ENCODE measurements at regions not wholly inside any gene's neighbourhood (a gene's known extent, or its start where the extent isn't known, plus 50 kb on each side); places are given as distances from the start of the nearest gene placed in this dataset.

DNA sequence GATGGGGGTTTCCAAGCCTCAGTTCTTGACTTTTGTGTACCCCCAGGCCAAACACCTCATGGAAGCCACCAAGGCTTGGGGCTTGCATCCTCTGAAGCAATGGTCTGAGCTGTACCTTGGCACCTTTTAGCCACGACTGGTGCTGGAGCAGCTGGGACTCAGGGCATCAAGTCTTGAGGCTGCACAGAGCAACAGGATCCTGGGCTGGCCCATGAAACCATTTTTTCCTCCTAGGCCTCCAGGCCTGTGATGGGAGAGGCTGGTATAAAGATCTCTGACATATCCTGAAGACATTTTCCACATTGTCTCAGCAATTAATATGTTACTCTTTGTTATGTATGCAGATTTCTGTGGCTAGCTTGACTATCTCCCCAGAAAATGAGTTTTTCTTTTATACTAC is 269.1 kb upstream of the TBX18 start:
- intact Hi-C loops (cut with DNase I, micrococcal nuclease): no loop called here
- Histone ChIP-seq H3K27ac (ENCODE audit: low read depth in 1 of 2, low read length in 2 of 2) (no peak overlapping the region), H3K4me3 (ENCODE audit: low read length) (no peak overlapping the region), H3K9me3 (ENCODE audit: control insufficient read depth in 1 of 2, insufficient read depth in 1 of 2, low read length in 2 of 2) (peaks cover 11 to 22% of the 10 kb centered on the region in 2 experiments), H3K36me3 (ENCODE audit: insufficient read depth, low read length) (no peaks in the 10 kb centered on the region), H3K4me1 (ENCODE audit: insufficient read depth, low read length) (no peaks in the 10 kb centered on the region), H3K27me3 (ENCODE audit: control insufficient read depth in 1 of 2, insufficient read depth in 2 of 2, low read length in 2 of 2) (no peaks in the 10 kb centered on the region)
- H3K4me3 Mint-ChIP-seq: no peak overlapping the region
- no peaks in the 10 kb centered on the region for H3K27me3 Mint-ChIP-seq
- H3K4me1 Mint-ChIP-seq (ENCODE audit: low read depth): no peaks in the 10 kb centered on the region
- ChIA-PET CTCF (no interaction called here), POLR2A (no interaction called here)
- no peaks in the 10 kb centered on the region for H3K36me3 Mint-ChIP-seq (ENCODE audit: low read depth)
- ATAC-seq (ENCODE audit: poor library complexity) (no peak), DNase-seq (no peak)
- H3K27ac Mint-ChIP-seq: no peak overlapping the region
- H3K9me3 Mint-ChIP-seq: peaks cover 11% of the 10 kb centered on the region
- TF ChIP-seq, protein P1, sequence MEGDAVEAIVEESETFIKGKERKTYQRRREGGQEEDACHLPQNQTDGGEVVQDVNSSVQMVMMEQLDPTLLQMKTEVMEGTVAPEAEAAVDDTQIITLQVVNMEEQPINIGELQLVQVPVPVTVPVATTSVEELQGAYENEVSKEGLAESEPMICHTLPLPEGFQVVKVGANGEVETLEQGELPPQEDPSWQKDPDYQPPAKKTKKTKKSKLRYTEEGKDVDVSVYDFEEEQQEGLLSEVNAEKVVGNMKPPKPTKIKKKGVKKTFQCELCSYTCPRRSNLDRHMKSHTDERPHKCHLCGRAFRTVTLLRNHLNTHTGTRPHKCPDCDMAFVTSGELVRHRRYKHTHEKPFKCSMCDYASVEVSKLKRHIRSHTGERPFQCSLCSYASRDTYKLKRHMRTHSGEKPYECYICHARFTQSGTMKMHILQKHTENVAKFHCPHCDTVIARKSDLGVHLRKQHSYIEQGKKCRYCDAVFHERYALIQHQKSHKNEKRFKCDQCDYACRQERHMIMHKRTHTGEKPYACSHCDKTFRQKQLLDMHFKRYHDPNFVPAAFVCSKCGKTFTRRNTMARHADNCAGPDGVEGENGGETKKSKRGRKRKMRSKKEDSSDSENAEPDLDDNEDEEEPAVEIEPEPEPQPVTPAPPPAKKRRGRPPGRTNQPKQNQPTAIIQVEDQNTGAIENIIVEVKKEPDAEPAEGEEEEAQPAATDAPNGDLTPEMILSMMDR (IDR thresholded peaks at IDR 0.05): no peak

DNA sequence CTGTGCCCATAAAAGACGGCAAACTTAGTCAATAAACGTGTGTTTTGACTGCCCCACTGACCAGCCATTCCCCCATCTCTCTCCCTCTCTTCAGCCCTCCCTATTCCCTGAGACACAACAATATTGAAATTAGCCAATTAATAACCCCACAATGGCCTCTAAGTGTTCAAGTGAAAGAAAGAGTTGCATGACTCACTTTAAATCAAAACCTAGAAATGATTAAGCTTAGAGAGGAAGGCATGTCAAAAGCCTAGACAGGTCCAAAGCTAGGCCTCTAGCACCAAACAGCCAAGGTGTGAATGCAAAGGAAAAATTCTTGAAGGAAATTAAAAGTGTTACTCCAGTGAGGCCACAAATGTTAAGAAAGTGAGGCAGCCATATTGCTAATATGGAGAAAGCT is 261.6 kb upstream of the TBX18 start:
- H3K27me3 ChIP-seq (ENCODE audit: control insufficient read depth in 1 of 2, insufficient read depth in 2 of 2, low read length in 2 of 2): no peaks in the 10 kb centered on the region
- Mint-ChIP-seq H3K9me3 (no peaks in the 10 kb centered on the region), H3K27ac (no peak overlapping the region), H3K4me3 (no peak overlapping the region), H3K36me3 (ENCODE audit: low read depth) (no peaks in the 10 kb centered on the region), H3K27me3 (no peaks in the 10 kb centered on the region), H3K4me1 (ENCODE audit: low read depth) (no peaks in the 10 kb centered on the region)
- POLR2A ChIA-PET: no interaction called here
- CTCF ChIA-PET: no interaction called here
- intact Hi-C loops (cut with DNase I, micrococcal nuclease): no loop called here
- no peak overlapping the region for H3K27ac ChIP-seq (ENCODE audit: low read depth in 1 of 2, low read length in 2 of 2)
- H3K4me1 ChIP-seq (ENCODE audit: insufficient read depth, low read length): no peaks in the 10 kb centered on the region
- ATAC-seq (ENCODE audit: poor library complexity) (no peak), DNase-seq (no peak)
- H3K36me3 ChIP-seq (ENCODE audit: insufficient read depth, low read length): no peaks in the 10 kb centered on the region
- TF ChIP-seq, protein P1 (IDR thresholded peaks at IDR 0.05): no peak
- H3K4me3 ChIP-seq (ENCODE audit: low read length): no peak overlapping the region
- peaks cover 0 to 6% of the 10 kb centered on the region in 2 experiments for H3K9me3 ChIP-seq (ENCODE audit: control insufficient read depth in 1 of 2, insufficient read depth in 1 of 2, low read length in 2 of 2)

DNA sequence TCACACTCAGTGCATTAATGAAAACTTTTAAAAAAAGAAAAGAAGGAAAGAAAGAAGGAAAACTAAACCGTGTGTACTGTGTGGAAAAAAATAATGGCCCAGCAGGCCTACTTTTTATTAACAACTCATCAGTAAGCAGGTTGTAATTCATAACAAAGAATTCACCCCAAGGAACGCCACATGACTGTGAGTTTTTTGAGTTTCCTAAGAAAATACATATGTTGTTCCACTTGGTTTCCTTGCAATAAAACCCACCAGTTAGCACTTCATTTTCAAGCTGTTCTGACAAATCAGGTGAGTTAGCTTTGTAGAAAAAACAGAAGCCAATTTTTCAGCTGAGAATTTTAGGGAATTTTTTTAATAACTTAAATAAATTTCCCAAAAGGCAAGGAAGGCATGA is 259.3 kb upstream of the TBX18 start:
- no peaks in the 10 kb centered on the region for H3K4me1 Mint-ChIP-seq (ENCODE audit: low read depth)
- intact Hi-C loops (cut with DNase I, micrococcal nuclease): no loop called here
- ChIA-PET CTCF (no interaction called here), POLR2A (no interaction called here)
- no peak overlapping the region for H3K4me3 ChIP-seq (ENCODE audit: low read length)
- no peaks in the 10 kb centered on the region for H3K4me1 ChIP-seq (ENCODE audit: insufficient read depth, low read length)
- no peak overlapping the region for H3K27ac Mint-ChIP-seq
- no peaks in the 10 kb centered on the region for H3K36me3 Mint-ChIP-seq (ENCODE audit: low read depth)
- no peak overlapping the region for H3K4me3 Mint-ChIP-seq
- no peak for DNase-seq
- no peaks in the 10 kb centered on the region for H3K36me3 ChIP-seq (ENCODE audit: insufficient read depth, low read length)
- TF ChIP-seq, protein P1 (IDR thresholded peaks at IDR 0.05): no peak
- H3K9me3 ChIP-seq (ENCODE audit: control insufficient read depth in 1 of 2, insufficient read depth in 1 of 2, low read length in 2 of 2): no peaks in the 10 kb centered on the region
- no peaks in the 10 kb centered on the region for H3K9me3 Mint-ChIP-seq
- H3K27ac ChIP-seq (ENCODE audit: low read depth in 1 of 2, low read length in 2 of 2): no peak overlapping the region
- no peaks in the 10 kb centered on the region for H3K27me3 ChIP-seq (ENCODE audit: control insufficient read depth in 1 of 2, insufficient read depth in 2 of 2, low read length in 2 of 2)
- H3K27me3 Mint-ChIP-seq: no peaks in the 10 kb centered on the region
- ATAC-seq (ENCODE audit: poor library complexity): no peak

Measured in CD4-positive, alpha-beta T cell (primary cell).